IMR-90 (cell line): ENCODE measurements at regions not wholly inside any gene's neighbourhood (a gene's known extent, or its start where the extent isn't known, plus 50 kb on each side); places are given as distances from the start of the nearest gene placed in this dataset.

Experiments
- ATAC-seq: fragments of 200-7000 bp; cut with Tn5 transposase; 2 replicates; pipeline ENCODE4 v1.9.1; 2020; ENCODE audit warnings: low read depth, mild to moderate bottlenecking, moderate library complexity
- BruUV-seq: library from RNA; stranded (reverse); fragments of 400-500 nt; replicated peaks from 2 replicates; lab custom pipeline; 2021; lab: Mats Ljungman, UMichigan
- CTCF ChIA-PET: fragments of 300-600 bp; formaldehyde crosslinking; extraction: SDS; loops from one replicate; lab custom pipeline; 2021; ENCODE audit warnings: antibody characterized with exemption; lab: Yijun Ruan, JAX
- POLR2A ChIA-PET: fragments of 300-600 bp; sonication (Branson Sonifier 250); formaldehyde crosslinking; loops from one replicate; lab custom pipeline; 2022; ENCODE audit warnings: antibody characterized with exemption; ENCODE audit not compliant: unreplicated experiment; lab: Charles Lee
- DNase-seq: peaks from one replicate; pipeline ENCODE4 v3.0.0; 2013
- H2AFZ ChIP-seq: replicated peaks from 2 replicates; pipeline ENCODE3; 2013; ENCODE audit warnings: low read length, mild to moderate bottlenecking; ENCODE audit not compliant: poor library complexity
- H2AK5ac ChIP-seq: 2 replicates; pipeline ENCODE4 v1.6.1; 2013; ENCODE audit warnings: low read depth, low read length, inconsistent platforms
- H2AK9ac ChIP-seq: replicated peaks from 2 replicates; pipeline ENCODE3; 2013; ENCODE audit warnings: mild to moderate bottlenecking, low read depth, low read length, moderate library complexity; ENCODE audit not compliant: poor library complexity
- H2BK120ac ChIP-seq: 2 replicates; pipeline ENCODE4 v1.6.1; 2013; ENCODE audit warnings: low read depth, low read length, inconsistent platforms
- H2BK15ac ChIP-seq: 3 replicates; pipeline ENCODE4 v1.6.1; 2013; ENCODE audit warnings: low read depth, low read length, inconsistent platforms
- H2BK20ac ChIP-seq: 2 replicates; pipeline ENCODE4 v1.6.1; 2013; ENCODE audit warnings: low read depth, mild to moderate bottlenecking, inconsistent platforms, low read length, moderate library complexity
- H2BK5ac ChIP-seq: 2 replicates; pipeline ENCODE4 v1.6.1; 2013; ENCODE audit warnings: mild to moderate bottlenecking, low read depth, low read length, inconsistent platforms; ENCODE audit not compliant: poor library complexity, severe bottlenecking
- H3K14ac ChIP-seq: replicated peaks from 2 replicates; pipeline ENCODE4 v1.6.1; 2013; ENCODE audit warnings: low read depth, low read length, inconsistent platforms
- H3K18ac ChIP-seq: 2 replicates; pipeline ENCODE4 v1.6.1; 2013; ENCODE audit warnings: low read depth, low read length, control low read depth
- H3K23ac ChIP-seq: 2 replicates; pipeline ENCODE4 v1.6.1; 2013; ENCODE audit warnings: low read depth, low read length, inconsistent platforms
- H3K27ac ChIP-seq: 2 replicates; pipeline ENCODE4 v1.5.1; 2013; ENCODE audit warnings: mild to moderate bottlenecking, control low read depth, low read length; ENCODE audit not compliant: insufficient read depth
- H3K27me3 ChIP-seq: 2 replicates; pipeline ENCODE4 v1.6.1; 2013; ENCODE audit warnings: low read length; ENCODE audit not compliant: control insufficient read depth, insufficient read depth
- H3K36me3 ChIP-seq: 2 replicates; pipeline ENCODE4 v1.6.1; 2013; ENCODE audit warnings: low read length, mixed read lengths; ENCODE audit not compliant: control insufficient read depth, insufficient read depth
- H3K4ac ChIP-seq: 2 replicates; pipeline ENCODE4 v1.6.1; 2013; ENCODE audit warnings: low read depth, low read length, inconsistent platforms
- H3K4me1 ChIP-seq: 2 replicates; pipeline ENCODE4 v1.6.1; 2013; ENCODE audit warnings: low read length, mixed read lengths; ENCODE audit not compliant: control insufficient read depth, insufficient read depth
- H3K4me2 ChIP-seq: 2 replicates; pipeline ENCODE4 v1.6.1; 2013; ENCODE audit warnings: low read depth, mild to moderate bottlenecking, control low read depth, low read length, moderate library complexity
- H3K4me3 ChIP-seq: 2 replicates; pipeline ENCODE4 v1.5.1; 2013; ENCODE audit warnings: low read depth, mild to moderate bottlenecking, control low read depth, low read length, moderate library complexity; ENCODE audit not compliant: insufficient read depth
- H3K56ac ChIP-seq: 2 replicates; pipeline ENCODE4 v1.6.1; 2013; ENCODE audit warnings: low read length, inconsistent platforms; ENCODE audit not compliant: insufficient read depth; ENCODE audit errors: extremely low read depth
- H3K79me1 ChIP-seq, 2 experiments: 2 replicates each; pipeline ENCODE4 v1.6.1; 2013; ENCODE audit warnings: low read length in 2 of 2, inconsistent platforms in 1 of 2, low read depth in 1 of 2
- H3K9ac ChIP-seq: 2 replicates; pipeline ENCODE4 v1.6.1; 2013; ENCODE audit warnings: low read depth, low read length, control low read depth
- H3K9me1 ChIP-seq: 2 replicates; pipeline ENCODE4 v1.6.1; 2013; ENCODE audit warnings: low read length, inconsistent platforms; ENCODE audit not compliant: insufficient read depth
- H3K9me3 ChIP-seq: 2 replicates; pipeline ENCODE4 v1.6.1; 2013; ENCODE audit warnings: low read length; ENCODE audit not compliant: control insufficient read depth, insufficient read depth
- H4K20me1 ChIP-seq: 2 replicates; pipeline ENCODE4 v1.6.1; 2013; ENCODE audit warnings: low read length, inconsistent platforms; ENCODE audit not compliant: insufficient read depth
- H4K5ac ChIP-seq: 2 replicates; pipeline ENCODE4 v1.6.1; 2013; ENCODE audit warnings: mild to moderate bottlenecking, low read depth, low read length, control low read depth
- H4K8ac ChIP-seq, 2 experiments: 2 replicates each; pipeline ENCODE4 v1.6.1; 2013; ENCODE audit warnings: low read depth in 2 of 2, low read length in 2 of 2, control low read depth in 1 of 2, inconsistent platforms in 1 of 2
- H4K91ac ChIP-seq: 2 replicates; pipeline ENCODE4 v1.6.1; 2013; ENCODE audit warnings: low read depth, low read length, inconsistent platforms; ENCODE audit not compliant: insufficient read depth
- BHLHE40 ChIP-seq: fragments of 150-350 bp; IDR thresholded peaks from 2 replicates; pipeline ENCODE4 v1.6.1; 2016; ENCODE audit warnings: mild to moderate bottlenecking, low read depth, low read length
- CEBPB ChIP-seq: IDR thresholded peaks from 2 replicates; pipeline ENCODE4 v1.6.1; 2012; ENCODE audit warnings: low read depth, low read length, improper control_type of control experiment
- CHD1 ChIP-seq: IDR thresholded peaks from 2 replicates; pipeline ENCODE4 v1.6.1; 2012; ENCODE audit warnings: low read depth, low read length, improper control_type of control experiment
- CTCF ChIP-seq: conservative IDR thresholded peaks from 2 replicates; pipeline ENCODE4 v1.5.1; 2012; ENCODE audit warnings: mild to moderate bottlenecking, low read depth, low read length, improper control_type of control experiment
- FOS ChIP-seq: fragments of 150-350 bp; IDR thresholded peaks from 2 replicates; pipeline ENCODE4 v1.6.1; 2016; ENCODE audit warnings: low read depth, low read length
- MAFK ChIP-seq: IDR thresholded peaks from 2 replicates; pipeline ENCODE4 v1.6.1; 2012; ENCODE audit warnings: low read depth, low read length, improper control_type of control experiment
- MAZ ChIP-seq: IDR thresholded peaks from 2 replicates; pipeline ENCODE4 v1.6.1; 2012; ENCODE audit warnings: low read depth, mild to moderate bottlenecking, low read length, improper control_type of control experiment, moderate library complexity, borderline replicate concordance
- MXI1 ChIP-seq: IDR thresholded peaks from 2 replicates; pipeline ENCODE4 v1.6.1; 2012; ENCODE audit warnings: low read depth, mild to moderate bottlenecking, low read length, moderate library complexity, borderline replicate concordance
- POLR2A ChIP-seq: IDR thresholded peaks from 2 replicates; pipeline ENCODE4 v1.6.1; 2012; ENCODE audit warnings: mild to moderate bottlenecking, low read depth, low read length
- RAD21 ChIP-seq: IDR thresholded peaks from 2 replicates; pipeline ENCODE4 v1.6.1; 2012; ENCODE audit warnings: low read length, improper control_type of control experiment
- SMC3 ChIP-seq: fragments of 150-350 bp; IDR thresholded peaks from 2 replicates; pipeline ENCODE4 v1.6.1; 2016; ENCODE audit warnings: low read depth, mild to moderate bottlenecking, antibody characterized with exemption, low read length, moderate library complexity
- WGBS, 2 experiments: methylation state at CpG; one replicate each; pipeline versions ENCODE4 v1.1.5 to v1.1.7; 2013; ENCODE audit warnings: missing lambda C conversion rate in 2 of 2; ENCODE audit not compliant: insufficient read length in 1 of 2; ENCODE audit errors: extremely low coverage in 2 of 2; 5-methylcytosine and 5-hydroxymethylcytosine counted together
- dilution Hi-C: fragments of 300-500 bp; cut with HindIII; formaldehyde crosslinking; loops from one replicate; pipeline ENCODE4 v1.14.3; 2018; ENCODE audit warnings: low sequenced_read_pairs; ENCODE audit not compliant: unreplicated experiment
- in situ Hi-C: fragments of 300-500 bp; cut with MboI; formaldehyde crosslinking; loops from 3 replicates; pipeline ENCODE4 v1.14.3; 2019; ENCODE audit warnings: low sequenced_read_pairs, inconsistent platforms, mixed read lengths
- intact Hi-C: fragments of 100-400 bp; cut with micrococcal nuclease; formaldehyde crosslinking; loops from 2 replicates; pipeline ENCODE4 v1.10.0; 2022
- TF ChIP-seq, protein P1 (sequence below): fragments of 150-350 bp; IDR thresholded peaks from 2 replicates; pipeline ENCODE4 v1.6.1; 2017; ENCODE audit warnings: mild to moderate bottlenecking, antibody characterized with exemption, low read length, low read depth
- TF ChIP-seq, protein P2 (sequence below): fragments of 150-350 bp; IDR thresholded peaks from 2 replicates; pipeline ENCODE4 v1.6.1; 2016; ENCODE audit warnings: low read depth, mild to moderate bottlenecking, low read length, moderate library complexity, borderline replicate concordance

- H2AFZ ChIP-seq = no peak overlapping the region
- no CpG with 5 or more reads among the region's 1 CpG for WGBS, 2 experiments
- in situ Hi-C loops = no loop called here
Measured at GRCh38 chr6:71079677-71080076, 122.8 kb upstream of the B3GAT2 start.

More at GRCh38 chr6:71079677-71080076, 122.8 kb upstream of the B3GAT2 start:
- DNase-seq (peak; percentile 53), ATAC-seq (peak; percentile 44; the same call in 1 of the 2 replicates)
- H3K4me3 ChIP-seq = no peak overlapping the region
- H4K20me1 ChIP-seq = no peaks in the 10 kb centered on the region
- H3K56ac ChIP-seq = no peak overlapping the region
- intact Hi-C loops (no loop called here), dilution Hi-C loops (no loop called here)
- H2AK5ac ChIP-seq = no peak overlapping the region
- peak overlapping the region; percentile 37; the same call in 1 of the 2 replicates for H3K4me2 ChIP-seq
- H3K27ac ChIP-seq = no peak overlapping the region
- BruUV-seq = no TSS peak
- H3K9me1 ChIP-seq = no peaks in the 10 kb centered on the region
- no peak overlapping the region for H3K14ac ChIP-seq
- H3K9me3 ChIP-seq = no peaks in the 10 kb centered on the region
- no peak overlapping the region for H2BK20ac ChIP-seq
- no peak overlapping the region for H4K5ac ChIP-seq
- ChIA-PET CTCF (no interaction called here), POLR2A (no interaction called here)
- H4K8ac ChIP-seq = no peak overlapping the region
- H2AK9ac ChIP-seq = no peak overlapping the region
- H3K27me3 ChIP-seq = no peaks in the 10 kb centered on the region
- H3K4ac ChIP-seq = no peak overlapping the region
- peaks cover 7% of the 10 kb centered on the region for H3K4me1 ChIP-seq
- H3K9ac ChIP-seq = no peak overlapping the region
- no peak overlapping the region for H3K18ac ChIP-seq
- no peak overlapping the region for H4K91ac ChIP-seq
- H3K36me3 ChIP-seq = no peaks in the 10 kb centered on the region
- no peak overlapping the region for H2BK120ac ChIP-seq
- TF ChIP-seq MAZ (no peak), FOS (no peak), RAD21 (no peak), CTCF (no peak), BHLHE40 (no peak), SMC3 (no peak), MAFK (no peak), CEBPB (no peak), MXI1 (no peak), CHD1 (no peak), POLR2A (no peak)
- TF ChIP-seq, protein P1, sequence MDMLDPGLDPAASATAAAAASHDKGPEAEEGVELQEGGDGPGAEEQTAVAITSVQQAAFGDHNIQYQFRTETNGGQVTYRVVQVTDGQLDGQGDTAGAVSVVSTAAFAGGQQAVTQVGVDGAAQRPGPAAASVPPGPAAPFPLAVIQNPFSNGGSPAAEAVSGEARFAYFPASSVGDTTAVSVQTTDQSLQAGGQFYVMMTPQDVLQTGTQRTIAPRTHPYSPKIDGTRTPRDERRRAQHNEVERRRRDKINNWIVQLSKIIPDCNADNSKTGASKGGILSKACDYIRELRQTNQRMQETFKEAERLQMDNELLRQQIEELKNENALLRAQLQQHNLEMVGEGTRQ = no peak
- TF ChIP-seq, protein P2, sequence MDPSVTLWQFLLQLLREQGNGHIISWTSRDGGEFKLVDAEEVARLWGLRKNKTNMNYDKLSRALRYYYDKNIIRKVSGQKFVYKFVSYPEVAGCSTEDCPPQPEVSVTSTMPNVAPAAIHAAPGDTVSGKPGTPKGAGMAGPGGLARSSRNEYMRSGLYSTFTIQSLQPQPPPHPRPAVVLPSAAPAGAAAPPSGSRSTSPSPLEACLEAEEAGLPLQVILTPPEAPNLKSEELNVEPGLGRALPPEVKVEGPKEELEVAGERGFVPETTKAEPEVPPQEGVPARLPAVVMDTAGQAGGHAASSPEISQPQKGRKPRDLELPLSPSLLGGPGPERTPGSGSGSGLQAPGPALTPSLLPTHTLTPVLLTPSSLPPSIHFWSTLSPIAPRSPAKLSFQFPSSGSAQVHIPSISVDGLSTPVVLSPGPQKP = no peak
- no peak overlapping the region for H2BK5ac ChIP-seq
- H3K23ac ChIP-seq = no peak overlapping the region
- H2BK15ac ChIP-seq = no peak overlapping the region
- H3K79me1 ChIP-seq = no peaks in the 10 kb centered on the region
